ENCODE measurements at regions not wholly inside any gene's neighbourhood (a gene's known extent, or its start where the extent isn't known, plus 50 kb on each side); places are given as distances from the start of the nearest gene placed in this dataset.

GRCh38 chr2:126788113-126788512 lies 110.6 kb upstream of the TEX51 start:
- DNase-seq (peak in 1 of 2 donors; percentile 2), ATAC-seq (no peak)
- intact Hi-C loops (cut with DNase I, micrococcal nuclease): no loop called here

GRCh38 chr2:126788652-126789051 lies 110.0 kb upstream of the TEX51 start:
- ATAC-seq (no peak), DNase-seq (no peak)
- intact Hi-C loops (cut with DNase I, micrococcal nuclease): no loop called here

GRCh38 chr2:126790987-126791780 lies 107.5 kb upstream of the TEX51 start:
- intact Hi-C loops (cut with DNase I, micrococcal nuclease): no loop called here
- DNase-seq: peak in 1 of 2 donors; percentile 16
- no peak for ATAC-seq

GRCh38 chr2:126792186-126792585 lies 106.5 kb upstream of the TEX51 start:
- DNase-seq (peak in 1 of 2 donors; percentile 4), ATAC-seq (no peak)
- intact Hi-C loops (cut with DNase I, micrococcal nuclease): no loop called here

- DNase-seq (peak in 1 of 2 donors; percentile 2), ATAC-seq (no peak)
- intact Hi-C loops (cut with DNase I, micrococcal nuclease): no loop called here
Observed at GRCh38 chr2:126792993-126793392, 105.7 kb upstream of the TEX51 start.

GRCh38 chr2:126793885-126794613 lies 104.6 kb upstream of the TEX51 start:
- DNase-seq (no peak), ATAC-seq (no peak)
- intact Hi-C loops (cut with DNase I, micrococcal nuclease): no loop called here

GRCh38 chr2:126795656-126796055 lies 103.0 kb upstream of the TEX51 start:
- DNase-seq (no peak), ATAC-seq (no peak)
- intact Hi-C loops (cut with DNase I, micrococcal nuclease): no loop called here

- no peak for DNase-seq
- ATAC-seq: no peak
- intact Hi-C loops (cut with DNase I, micrococcal nuclease): no loop called here
Observed at GRCh38 chr2:126796931-126797621, 101.6 kb upstream of the TEX51 start.

GRCh38 chr2:126797622-126798275 lies 100.9 kb upstream of the TEX51 start:
- ATAC-seq (no peak), DNase-seq (no peak)
- intact Hi-C loops (cut with DNase I, micrococcal nuclease): no loop called here

- DNase-seq (no peak), ATAC-seq (no peak)
- intact Hi-C loops (cut with DNase I, micrococcal nuclease): no loop called here
Observed at GRCh38 chr2:126798276-126799140, 100.2 kb upstream of the TEX51 start.

GRCh38 chr2:126799301-126799700 lies 99.4 kb upstream of the TEX51 start:
- intact Hi-C loops (cut with DNase I, micrococcal nuclease): no loop called here
- ATAC-seq (no peak), DNase-seq (no peak)

- intact Hi-C loops (cut with DNase I, micrococcal nuclease): no loop called here
- no peak for DNase-seq
Observed at GRCh38 chr2:126801473-126801872, 97.2 kb upstream of the TEX51 start.

GRCh38 chr2:126802316-126802715 lies 96.4 kb upstream of the TEX51 start:
- ATAC-seq (no peak), DNase-seq (no peak)
- intact Hi-C loops (cut with DNase I, micrococcal nuclease): no loop called here

More at GRCh38 chr2:126801473-126801872, 97.2 kb upstream of the TEX51 start:
- no peak for ATAC-seq

- ATAC-seq: peak; percentile 97
Observed at GRCh38 chr2:126802774-126803433, 95.8 kb upstream of the TEX51 start.

GRCh38 chr2:126803434-126803775 lies 95.3 kb upstream of the TEX51 start:
- DNase-seq (no peak), ATAC-seq (no peak)
- intact Hi-C loops (cut with DNase I, micrococcal nuclease): no loop called here

More at GRCh38 chr2:126802774-126803433, 95.8 kb upstream of the TEX51 start:
- intact Hi-C loops (cut with DNase I, micrococcal nuclease): no loop called here
- DNase-seq: no peak

GRCh38 chr2:126804347-126804746 lies 94.3 kb upstream of the TEX51 start:
- ATAC-seq: no peak
- intact Hi-C loops (cut with DNase I, micrococcal nuclease): no loop called here
- DNase-seq: no peak

GRCh38 chr2:126808929-126809328 lies 89.8 kb upstream of the TEX51 start:
- ATAC-seq: no peak
- DNase-seq: no peak
- intact Hi-C loops (cut with DNase I, micrococcal nuclease): no loop called here

GRCh38 chr2:126809340-126809739 lies 89.3 kb upstream of the TEX51 start:
- DNase-seq (no peak), ATAC-seq (no peak)
- intact Hi-C loops (cut with DNase I, micrococcal nuclease): no loop called here
